Ishikawa (cell line): ENCODE measurements at regions not wholly inside any gene's neighbourhood (a gene's known extent, or its start where the extent isn't known, plus 50 kb on each side); places are given as distances from the start of the nearest gene placed in this dataset.

Experiments
- CEBPB ChIP-seq: IDR thresholded peaks from 2 replicates; pipeline ENCODE4 v1.6.1; 2012
- CREB1 ChIP-seq: IDR thresholded peaks from 2 replicates; pipeline ENCODE4 v1.6.1; 2012; ENCODE audit warnings: low read depth
- EGR1 ChIP-seq: IDR thresholded peaks from 2 replicates; pipeline ENCODE4 v1.6.1; 2012
- EP300 ChIP-seq: IDR thresholded peaks from 2 replicates; pipeline ENCODE4 v1.6.1; 2012; ENCODE audit warnings: borderline replicate concordance
- FOXM1 ChIP-seq: IDR thresholded peaks from 2 replicates; pipeline ENCODE4 v1.6.1; 2012; ENCODE audit warnings: low read depth, borderline replicate concordance
- NFIC ChIP-seq: IDR thresholded peaks from 2 replicates; pipeline ENCODE4 v1.6.1; 2012
- RAD21 ChIP-seq: IDR thresholded peaks from 2 replicates; pipeline ENCODE4 v1.6.1; 2012; ENCODE audit warnings: low read depth
- TAF1 ChIP-seq: IDR thresholded peaks from 2 replicates; pipeline ENCODE4 v1.6.1; 2012; ENCODE audit warnings: low read depth, mild to moderate bottlenecking
- TCF12 ChIP-seq: IDR thresholded peaks from 2 replicates; pipeline ENCODE4 v1.6.1; 2012; ENCODE audit warnings: low read depth
- TEAD4 ChIP-seq: IDR thresholded peaks from 2 replicates; pipeline ENCODE4 v1.6.1; 2012
- YY1 ChIP-seq: IDR thresholded peaks from 2 replicates; pipeline ENCODE4 v1.6.1; 2012; ENCODE audit warnings: low read depth
- ZBTB7A ChIP-seq: IDR thresholded peaks from 2 replicates; pipeline ENCODE4 v1.6.1; 2012; ENCODE audit warnings: low read depth
- TF ChIP-seq, protein P1 (sequence below): IDR thresholded peaks from 2 replicates; pipeline ENCODE4 v1.6.1; 2012
- TF ChIP-seq, protein P2 (sequence below): IDR thresholded peaks from 2 replicates; pipeline ENCODE4 v1.6.1; 2012; ENCODE audit warnings: low read depth, mild to moderate bottlenecking
- TF ChIP-seq, protein P3 (sequence below): IDR thresholded peaks from 2 replicates; pipeline ENCODE4 v1.6.1; 2012

DNA sequence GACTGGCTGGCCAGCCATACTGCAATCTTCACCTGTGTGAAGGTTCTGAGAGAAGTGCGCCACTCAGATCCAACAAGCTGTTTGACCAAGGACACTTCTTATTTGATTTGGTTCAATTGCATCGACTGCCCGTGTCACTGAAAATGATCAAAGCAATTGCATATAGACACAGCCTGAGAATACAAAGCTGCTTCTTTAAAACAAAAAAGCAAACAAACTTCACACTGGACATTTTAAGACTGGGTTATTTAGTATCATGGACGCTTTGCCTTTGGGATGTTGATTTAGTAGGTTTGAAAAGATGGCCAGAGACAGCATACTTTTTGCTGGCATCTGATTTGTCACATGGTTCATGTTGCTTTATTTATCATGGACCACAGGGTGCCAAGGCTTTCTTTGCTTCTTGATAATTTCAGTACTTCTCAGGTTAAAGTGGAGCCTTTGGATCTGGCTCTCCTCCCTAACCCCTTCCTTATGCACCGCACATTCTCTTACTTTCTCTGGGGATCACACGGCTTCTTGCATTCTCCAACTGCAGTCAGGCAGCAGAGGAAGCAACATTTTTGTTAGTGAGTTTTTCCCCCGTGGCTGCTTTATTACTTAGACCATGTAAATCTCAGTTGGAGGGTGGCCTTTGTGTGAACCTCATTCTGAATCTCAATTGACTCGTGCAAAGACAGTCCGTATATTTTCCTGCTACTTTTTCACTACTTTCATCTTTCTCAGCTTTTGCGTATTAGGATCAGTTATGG is 151.0 kb downstream of the CD47 start:
- TF ChIP-seq FOXM1 (no peak), CEBPB (no peak), TAF1 (no peak), EP300 (no peak), EGR1 (no peak), TCF12 (no peak), RAD21 (no peak)

DNA sequence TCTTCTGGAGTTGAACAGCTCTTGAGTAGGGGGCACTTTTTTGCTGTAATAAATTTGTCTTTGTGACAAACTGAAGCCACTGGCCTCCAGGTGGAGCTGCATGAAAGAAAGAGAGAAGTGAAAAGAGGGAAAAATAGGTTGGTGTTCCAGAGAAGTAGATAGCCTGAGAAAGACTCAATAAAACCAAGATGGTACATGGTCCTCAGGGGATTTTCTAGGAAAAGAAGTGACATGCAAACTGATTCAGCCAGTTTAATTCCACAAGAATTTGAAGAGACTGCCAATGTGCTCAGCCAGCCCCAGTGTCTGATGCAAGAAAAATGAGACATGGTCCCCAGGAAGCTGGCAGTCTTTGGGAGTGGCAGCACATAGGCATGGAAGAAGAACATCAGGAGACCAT is 152.7 kb downstream of the CD47 start:
- TF ChIP-seq TEAD4 (no peak), RAD21 (peak; percentile 75)

DNA sequence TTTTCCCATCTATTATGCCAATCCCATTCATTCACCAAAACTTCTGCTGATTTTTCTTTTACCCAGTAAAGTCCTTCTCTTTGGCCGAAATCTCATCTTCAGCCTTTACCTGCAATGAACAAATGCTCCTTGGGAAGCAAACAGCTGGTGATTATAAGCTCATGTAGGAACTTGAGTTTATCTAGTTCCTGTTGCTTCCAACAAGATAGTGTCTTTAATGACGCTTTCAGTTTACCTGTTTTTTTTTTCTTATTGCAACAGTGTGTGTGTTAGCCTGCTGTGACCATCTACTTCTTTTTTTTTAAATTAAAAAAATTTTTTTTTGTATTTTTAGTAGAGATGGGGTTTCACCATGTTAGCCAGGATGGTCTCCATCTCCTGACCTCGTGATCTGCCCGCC is 156.0 kb downstream of the CD47 start:
- TF ChIP-seq TEAD4 (no peak), RAD21 (no peak), ZBTB7A (no peak), EGR1 (no peak), NFIC (no peak), CREB1 (no peak)
- TF ChIP-seq, protein P1, sequence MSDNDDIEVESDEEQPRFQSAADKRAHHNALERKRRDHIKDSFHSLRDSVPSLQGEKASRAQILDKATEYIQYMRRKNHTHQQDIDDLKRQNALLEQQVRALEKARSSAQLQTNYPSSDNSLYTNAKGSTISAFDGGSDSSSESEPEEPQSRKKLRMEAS, result no peak
- TF ChIP-seq, protein P2, sequence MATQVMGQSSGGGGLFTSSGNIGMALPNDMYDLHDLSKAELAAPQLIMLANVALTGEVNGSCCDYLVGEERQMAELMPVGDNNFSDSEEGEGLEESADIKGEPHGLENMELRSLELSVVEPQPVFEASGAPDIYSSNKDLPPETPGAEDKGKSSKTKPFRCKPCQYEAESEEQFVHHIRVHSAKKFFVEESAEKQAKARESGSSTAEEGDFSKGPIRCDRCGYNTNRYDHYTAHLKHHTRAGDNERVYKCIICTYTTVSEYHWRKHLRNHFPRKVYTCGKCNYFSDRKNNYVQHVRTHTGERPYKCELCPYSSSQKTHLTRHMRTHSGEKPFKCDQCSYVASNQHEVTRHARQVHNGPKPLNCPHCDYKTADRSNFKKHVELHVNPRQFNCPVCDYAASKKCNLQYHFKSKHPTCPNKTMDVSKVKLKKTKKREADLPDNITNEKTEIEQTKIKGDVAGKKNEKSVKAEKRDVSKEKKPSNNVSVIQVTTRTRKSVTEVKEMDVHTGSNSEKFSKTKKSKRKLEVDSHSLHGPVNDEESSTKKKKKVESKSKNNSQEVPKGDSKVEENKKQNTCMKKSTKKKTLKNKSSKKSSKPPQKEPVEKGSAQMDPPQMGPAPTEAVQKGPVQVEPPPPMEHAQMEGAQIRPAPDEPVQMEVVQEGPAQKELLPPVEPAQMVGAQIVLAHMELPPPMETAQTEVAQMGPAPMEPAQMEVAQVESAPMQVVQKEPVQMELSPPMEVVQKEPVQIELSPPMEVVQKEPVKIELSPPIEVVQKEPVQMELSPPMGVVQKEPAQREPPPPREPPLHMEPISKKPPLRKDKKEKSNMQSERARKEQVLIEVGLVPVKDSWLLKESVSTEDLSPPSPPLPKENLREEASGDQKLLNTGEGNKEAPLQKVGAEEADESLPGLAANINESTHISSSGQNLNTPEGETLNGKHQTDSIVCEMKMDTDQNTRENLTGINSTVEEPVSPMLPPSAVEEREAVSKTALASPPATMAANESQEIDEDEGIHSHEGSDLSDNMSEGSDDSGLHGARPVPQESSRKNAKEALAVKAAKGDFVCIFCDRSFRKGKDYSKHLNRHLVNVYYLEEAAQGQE, result no peak

DNA sequence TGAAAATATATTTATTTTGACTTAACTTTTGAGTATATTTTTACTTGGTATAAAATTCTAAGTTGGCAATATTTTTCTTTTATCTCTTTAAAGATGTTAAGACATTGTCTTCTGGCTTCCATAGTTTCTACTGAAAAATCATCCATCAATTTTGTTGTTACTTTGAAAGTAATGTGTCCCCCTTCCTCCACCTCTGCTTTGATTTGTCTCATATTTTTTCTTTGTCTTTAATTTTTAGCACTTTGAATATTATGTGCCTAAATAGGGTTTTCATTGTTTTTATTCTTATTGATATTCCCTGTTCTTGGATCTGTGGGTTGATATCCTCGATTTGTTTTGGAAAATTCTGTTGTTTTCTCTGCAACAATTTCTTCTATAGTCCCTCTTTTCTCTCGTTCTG is 157.4 kb downstream of the CD47 start:
- TF ChIP-seq FOXM1 (no peak), RAD21 (no peak), CREB1 (no peak), EP300 (no peak), ZBTB7A (no peak), TAF1 (no peak), NFIC (no peak), CEBPB (no peak), TCF12 (no peak)
- TF ChIP-seq, protein P3, sequence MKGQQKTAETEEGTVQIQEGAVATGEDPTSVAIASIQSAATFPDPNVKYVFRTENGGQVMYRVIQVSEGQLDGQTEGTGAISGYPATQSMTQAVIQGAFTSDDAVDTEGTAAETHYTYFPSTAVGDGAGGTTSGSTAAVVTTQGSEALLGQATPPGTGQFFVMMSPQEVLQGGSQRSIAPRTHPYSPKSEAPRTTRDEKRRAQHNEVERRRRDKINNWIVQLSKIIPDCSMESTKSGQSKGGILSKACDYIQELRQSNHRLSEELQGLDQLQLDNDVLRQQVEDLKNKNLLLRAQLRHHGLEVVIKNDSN, result no peak

DNA sequence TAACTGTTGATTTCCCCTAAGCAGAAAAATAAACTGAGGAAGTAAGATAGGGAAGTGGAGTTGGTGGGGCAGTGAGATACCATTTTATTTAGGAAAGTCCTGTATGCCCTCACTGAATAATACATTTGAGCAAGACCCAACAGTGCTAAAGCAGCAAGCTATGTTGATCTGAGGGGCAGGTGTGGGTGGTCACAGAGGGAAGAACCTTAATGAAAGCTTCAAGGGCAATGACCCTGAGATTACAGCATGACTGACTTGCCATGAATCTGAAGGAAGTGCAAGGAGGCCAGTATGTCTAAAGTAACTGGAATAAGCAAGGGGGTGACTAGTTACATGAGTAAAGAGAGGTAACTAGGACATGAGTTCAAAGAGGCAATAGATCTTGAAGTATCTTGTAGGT is 159.5 kb downstream of the CD47 start:
- TF ChIP-seq CREB1 (no peak), RAD21 (no peak), CEBPB (no peak)
- TF ChIP-seq, protein P3, result no peak

DNA sequence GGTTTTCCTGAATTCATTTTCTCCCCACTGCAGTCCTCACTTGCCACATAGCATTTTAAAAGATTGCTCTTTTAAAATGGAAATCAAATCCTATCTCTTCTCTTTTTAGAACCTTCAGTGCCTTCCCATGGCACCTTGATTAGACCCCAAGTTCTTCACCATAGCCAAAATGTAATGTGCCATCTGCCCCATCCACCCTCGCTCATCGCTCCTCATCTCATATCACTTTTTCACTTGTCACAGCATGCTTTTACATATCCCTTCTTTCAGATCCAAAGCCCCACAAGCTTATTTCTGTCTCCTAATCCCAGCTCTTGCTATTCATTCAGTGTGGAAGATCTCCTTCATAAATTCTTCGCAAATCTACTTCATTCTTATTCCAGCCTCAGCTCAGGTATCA is 161.7 kb downstream of the CD47 start:
- TF ChIP-seq ZBTB7A, result no peak
- no peak for TF ChIP-seq EP300
- no peak for TF ChIP-seq CREB1
- no peak for TF ChIP-seq NFIC
- TF ChIP-seq, protein P3, result no peak
- no peak for TF ChIP-seq RAD21
- TF ChIP-seq, protein P2, result no peak
- no peak for TF ChIP-seq CEBPB
- no peak for TF ChIP-seq TEAD4
- no peak for TF ChIP-seq EGR1
- TF ChIP-seq FOXM1, result no peak
- TF ChIP-seq, protein P1, result no peak
- no peak for TF ChIP-seq YY1
- TF ChIP-seq TCF12, result no peak
- TF ChIP-seq TAF1, result no peak
